Caco-2 (cell line): ENCODE measurements at regions not wholly inside any gene's neighbourhood (a gene's known extent, or its start where the extent isn't known, plus 50 kb on each side); places are given as distances from the start of the nearest gene placed in this dataset.
"Not testable (repeated sequence)": the region's sequence is repeated elsewhere in the genome, so short reads cannot be mapped to it uniquely, and the experiment has no call there.

Experiments used
- BruUV-seq: library from RNA; stranded (reverse); fragments of 400-500 nt; replicated peaks from 2 replicates; lab custom pipeline; 2021; lab: Mats Ljungman, UMichigan
- CTCF ChIA-PET: fragments of 300-600 bp; sonication (Branson Sonifier 250); formaldehyde crosslinking; loops from one replicate; lab custom pipeline; 2022; ENCODE audit warnings: antibody characterized with exemption; lab: Charles Lee
- POLR2A ChIA-PET: fragments of 300-600 bp; sonication (Branson Sonifier 250); formaldehyde crosslinking; loops from one replicate; lab custom pipeline; 2022; ENCODE audit warnings: antibody characterized with exemption; lab: Charles Lee
- DNase-seq, 2 experiments: peaks; one replicate each; pipeline versions ENCODE4 v3.0.0 to v3.0.0-alpha.2; 2020 to 2022
- H3K27me3 ChIP-seq: replicated peaks from 2 replicates; pipeline ENCODE4 v1.6.0; 2011; ENCODE audit warnings: low read length; ENCODE audit not compliant: control insufficient read depth, insufficient read depth
- H3K36me3 ChIP-seq: 2 replicates; pipeline ENCODE4 v1.5.1; 2011; ENCODE audit warnings: low read length; ENCODE audit not compliant: control insufficient read depth, insufficient read depth
- H3K4me1 ChIP-seq: fragments of 250-450 bp; sonication (Bioruptor Pico); 2 replicates; pipeline ENCODE4 v1.5.1; 2020; ENCODE audit warnings: mild to moderate bottlenecking
- H3K4me3 ChIP-seq: 2 replicates; pipeline ENCODE4 v1.5.1; 2011; ENCODE audit warnings: low read depth, mild to moderate bottlenecking, control low read depth, low read length
- H3K9me3 ChIP-seq: fragments of 250-450 bp; sonication (Bioruptor Pico); 2 replicates; pipeline ENCODE4 v1.5.1; 2020; ENCODE audit warnings: mild to moderate bottlenecking, moderate library complexity
- H3K27ac Mint-ChIP-seq: one replicate; pipeline ENCODE4 v1.8.0; 2022; ENCODE audit warnings: mixed read lengths; ENCODE audit not compliant: unreplicated experiment
- H3K27me3 Mint-ChIP-seq: one replicate; pipeline ENCODE4 v1.8.0; 2022; ENCODE audit warnings: mixed read lengths; ENCODE audit not compliant: insufficient read depth, unreplicated experiment
- H3K36me3 Mint-ChIP-seq: one replicate; pipeline ENCODE4 v1.8.0; 2022; ENCODE audit warnings: mild to moderate bottlenecking, mixed read lengths; ENCODE audit not compliant: insufficient read depth, unreplicated experiment
- H3K4me1 Mint-ChIP-seq: one replicate; pipeline ENCODE4 v1.8.0; 2022; ENCODE audit warnings: low read depth, mixed read lengths; ENCODE audit not compliant: unreplicated experiment
- H3K4me3 Mint-ChIP-seq: one replicate; pipeline ENCODE4 v1.8.0; 2022; ENCODE audit warnings: mild to moderate bottlenecking, moderate library complexity, mixed read lengths; ENCODE audit not compliant: unreplicated experiment
- H3K9me3 Mint-ChIP-seq: one replicate; pipeline ENCODE4 v1.8.0; 2022; ENCODE audit warnings: mixed read lengths; ENCODE audit not compliant: unreplicated experiment
- intact Hi-C: fragments of 100-400 bp; cut with micrococcal nuclease; formaldehyde crosslinking; loops from one replicate; pipeline ENCODE4 v1.10.0; 2022; ENCODE audit not compliant: unreplicated experiment
- TF ChIP-seq, protein P1 (sequence below), 2 experiments: fragments of 200-600 bp in 1 of 2; IDR thresholded peaks; 1 replicate in 1 of 2; 2 replicates in 1 of 2; pipeline versions ENCODE4 v1.5.1 to v1.8.0; 2011 to 2022; ENCODE audit warnings: antibody characterized with exemption in 1 of 2, control low read depth in 1 of 2, inconsistent platforms in 1 of 2, low read depth in 1 of 2, low read length in 1 of 2, mild to moderate bottlenecking in 1 of 2, moderate library complexity in 1 of 2; ENCODE audit not compliant: insufficient read depth in 1 of 2, severe bottlenecking in 1 of 2, unreplicated experiment in 1 of 2

DNA sequence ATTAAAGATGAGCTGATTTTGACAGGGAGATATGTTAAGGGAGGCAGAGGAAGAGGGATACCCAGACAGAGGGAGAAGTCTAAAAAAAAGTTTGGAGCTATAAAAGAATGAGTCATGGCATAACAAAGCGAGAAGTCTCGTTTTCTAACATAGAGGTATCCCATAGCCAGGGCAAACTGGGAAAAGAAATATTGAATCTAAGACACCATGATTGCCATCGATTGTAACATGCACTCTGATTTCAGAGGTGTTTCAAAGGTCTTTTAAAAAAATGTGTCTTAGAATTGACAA, 110.7 kb downstream of the MDH1 start:
- Mint-ChIP-seq H3K9me3 (no peaks in the 10 kb centered on the region), H3K4me3 (no peak overlapping the region), H3K27me3 (no peaks in the 10 kb centered on the region), H3K4me1 (peaks cover 9% of the 10 kb centered on the region), H3K36me3 (no peaks in the 10 kb centered on the region), H3K27ac (peak overlapping the region; percentile 34)
- H3K9me3 ChIP-seq = peaks cover 5% of the 10 kb centered on the region; the same call in 1 of the 2 replicates
- DNase-seq = no peak
- no TSS peak for BruUV-seq
- intact Hi-C loops = loop anchor here (1.0 to 2.0 kb wide), 3 partner anchors 35 to 162 kb away; partner anchors contain the start of gene UGP2
- ChIA-PET POLR2A (interaction anchor here (0.6 kb wide), 1 partner anchor 161 kb away, joined by 3 read pairs; no protein-coding TSS in a partner anchor), CTCF (interaction anchor here (1.0 to 2.6 kb wide), 8 partner anchors 10 to 183 kb away, joined by 3 to 22 read pairs (median 4); partner anchors contain the start of gene UGP2)
- TF ChIP-seq, protein P1, sequence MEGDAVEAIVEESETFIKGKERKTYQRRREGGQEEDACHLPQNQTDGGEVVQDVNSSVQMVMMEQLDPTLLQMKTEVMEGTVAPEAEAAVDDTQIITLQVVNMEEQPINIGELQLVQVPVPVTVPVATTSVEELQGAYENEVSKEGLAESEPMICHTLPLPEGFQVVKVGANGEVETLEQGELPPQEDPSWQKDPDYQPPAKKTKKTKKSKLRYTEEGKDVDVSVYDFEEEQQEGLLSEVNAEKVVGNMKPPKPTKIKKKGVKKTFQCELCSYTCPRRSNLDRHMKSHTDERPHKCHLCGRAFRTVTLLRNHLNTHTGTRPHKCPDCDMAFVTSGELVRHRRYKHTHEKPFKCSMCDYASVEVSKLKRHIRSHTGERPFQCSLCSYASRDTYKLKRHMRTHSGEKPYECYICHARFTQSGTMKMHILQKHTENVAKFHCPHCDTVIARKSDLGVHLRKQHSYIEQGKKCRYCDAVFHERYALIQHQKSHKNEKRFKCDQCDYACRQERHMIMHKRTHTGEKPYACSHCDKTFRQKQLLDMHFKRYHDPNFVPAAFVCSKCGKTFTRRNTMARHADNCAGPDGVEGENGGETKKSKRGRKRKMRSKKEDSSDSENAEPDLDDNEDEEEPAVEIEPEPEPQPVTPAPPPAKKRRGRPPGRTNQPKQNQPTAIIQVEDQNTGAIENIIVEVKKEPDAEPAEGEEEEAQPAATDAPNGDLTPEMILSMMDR (IDR thresholded peaks at IDR 0.05; ENCODE audit: insufficient read depth in 1 of 2, low read depth in 1 of 2, low read length in 1 of 2, severe bottlenecking in 1 of 2, unreplicated experiment in 1 of 2) = no peak
- H3K4me1 ChIP-seq = peaks cover 8% of the 10 kb centered on the region
- H3K4me3 ChIP-seq = no peak overlapping the region
- no peaks in the 10 kb centered on the region for H3K27me3 ChIP-seq
- no peaks in the 10 kb centered on the region for H3K36me3 ChIP-seq

DNA sequence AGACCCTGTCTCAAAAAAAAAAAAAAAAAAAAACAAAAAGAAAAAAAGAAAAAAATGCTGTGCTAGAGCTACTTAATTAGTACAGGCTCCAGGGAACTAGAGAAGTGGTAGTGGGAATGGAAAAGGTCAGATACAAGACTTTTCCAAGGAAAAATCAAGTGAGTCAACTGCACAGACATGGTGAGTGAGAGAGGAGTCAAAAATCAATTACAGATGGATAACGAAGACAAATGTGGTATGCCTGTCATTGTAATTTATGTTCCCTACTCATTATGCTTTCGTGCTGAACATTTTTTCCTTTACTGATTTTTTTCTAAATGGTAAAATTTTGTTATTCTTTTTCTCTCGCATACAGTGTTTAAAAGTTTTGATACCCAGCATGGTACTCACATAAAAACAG, 111.5 kb downstream of the MDH1 start:
- no peak for DNase-seq
- TF ChIP-seq, protein P1 (IDR thresholded peaks at IDR 0.05; ENCODE audit: insufficient read depth in 1 of 2, low read depth in 1 of 2, low read length in 1 of 2, severe bottlenecking in 1 of 2, unreplicated experiment in 1 of 2) = no peak
- H3K4me3 ChIP-seq = no peak overlapping the region
- Mint-ChIP-seq H3K4me3 (no peak overlapping the region), H3K9me3 (peaks cover 7% of the 10 kb centered on the region), H3K4me1 (peaks cover 9% of the 10 kb centered on the region), H3K27me3 (no peaks in the 10 kb centered on the region), H3K27ac (no peak overlapping the region), H3K36me3 (peaks cover 7% of the 10 kb centered on the region)
- no peaks in the 10 kb centered on the region for H3K36me3 ChIP-seq
- H3K9me3 ChIP-seq = peaks cover 5% of the 10 kb centered on the region; the same call in 1 of the 2 replicates
- BruUV-seq = no TSS peak
- intact Hi-C loops = no loop called here
- ChIA-PET CTCF (interaction anchor here (0.6 to 2.6 kb wide), 3 partner anchors 142 to 172 kb away, joined by 5 to 22 read pairs (median 16); partner anchors contain the start of gene UGP2), POLR2A (interaction anchor here (0.5 kb wide), 1 partner anchor 30 kb away, joined by 3 read pairs; no protein-coding TSS in a partner anchor)
- peaks cover 8% of the 10 kb centered on the region for H3K4me1 ChIP-seq
- no peaks in the 10 kb centered on the region for H3K27me3 ChIP-seq

- Mint-ChIP-seq H3K27ac (no peak overlapping the region), H3K9me3 (peaks cover 15% of the 10 kb centered on the region), H3K27me3 (no peaks in the 10 kb centered on the region), H3K4me3 (no peak overlapping the region), H3K4me1 (peaks cover 9% of the 10 kb centered on the region), H3K36me3 (peaks cover 8% of the 10 kb centered on the region)
- ChIA-PET CTCF (no interaction called here), POLR2A (no interaction called here)
- no TSS peak for BruUV-seq
- Histone ChIP-seq H3K4me3 (no peak overlapping the region), H3K27me3 (no peaks in the 10 kb centered on the region), H3K9me3 (peaks cover 5% of the 10 kb centered on the region; the same call in 1 of the 2 replicates), H3K36me3 (no peaks in the 10 kb centered on the region), H3K4me1 (peaks cover 8% of the 10 kb centered on the region)
- TF ChIP-seq, protein P1 (IDR thresholded peaks at IDR 0.05; ENCODE audit: insufficient read depth in 1 of 2, low read depth in 1 of 2, low read length in 1 of 2, severe bottlenecking in 1 of 2, unreplicated experiment in 1 of 2) = no peak
- intact Hi-C loops = no loop called here
- no peak for DNase-seq
Observed at GRCh38 chr2:63701406-63701805, 112.6 kb downstream of the MDH1 start.

DNA sequence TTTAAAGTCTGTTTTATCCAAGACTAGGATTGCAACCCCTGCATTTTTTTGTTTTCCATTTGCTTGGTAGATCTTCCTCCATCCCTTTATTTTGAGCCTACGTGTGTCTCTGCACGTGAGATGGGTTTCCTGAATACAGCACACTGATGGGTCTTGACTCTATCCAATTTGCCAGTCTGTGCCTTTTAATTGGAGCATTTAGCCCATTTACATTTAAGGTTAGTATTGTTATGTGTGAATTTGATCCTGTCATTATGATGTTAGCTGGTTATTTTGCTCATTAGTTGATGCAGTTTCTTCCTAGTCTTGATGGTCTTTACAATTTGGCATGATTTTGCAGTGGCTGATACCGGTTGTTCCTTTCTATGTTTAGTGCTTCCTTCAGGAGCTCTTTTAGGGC, 117.3 kb downstream of the MDH1 start:
- H3K27me3 Mint-ChIP-seq, BruUV-seq, DNase-seq, intact Hi-C loops, H3K4me1 ChIP-seq, CTCF ChIA-PET, H3K27ac Mint-ChIP-seq, H3K9me3 ChIP-seq, H3K4me3 Mint-ChIP-seq, H3K4me1 Mint-ChIP-seq, POLR2A ChIA-PET, H3K27me3 ChIP-seq, H3K4me3 ChIP-seq, H3K36me3 ChIP-seq: not testable (repeated sequence)
- H3K36me3 Mint-ChIP-seq = peaks cover 18% of the 10 kb centered on the region
- H3K9me3 Mint-ChIP-seq = peaks cover 24% of the 10 kb centered on the region
